Lower leg skin (tissue), 4 donors: ENCODE measurements at regions not wholly inside any gene's neighbourhood (a gene's known extent, or its start where the extent isn't known, plus 50 kb on each side); places are given as distances from the start of the nearest gene placed in this dataset.

ENCODE experiments used
- DNase-seq, 2 donors: peaks; one replicate each; pipeline ENCODE4 v3.0.0-alpha.2; 2019; ENCODE audit warnings: low spot score in 2 of 2
- H3K4me3 ChIP-seq: fragments of 200-600 bp; sonication (generic); 2 replicates; pipeline ENCODE4 v1.5.1; 2017; ENCODE audit warnings: mild to moderate bottlenecking, low read depth; ENCODE audit not compliant: poor library complexity, severe bottlenecking
- CTCF ChIP-seq, 3 donors: fragments of 450-650 bp; IDR thresholded peaks; one replicate each; pipeline ENCODE4 v1.5.1; 2016; ENCODE audit warnings: antibody characterized with exemption in 3 of 3, mild to moderate bottlenecking in 3 of 3, moderate library complexity in 2 of 3
- POLR2A ChIP-seq, 2 donors: fragments of 450-650 bp; IDR thresholded peaks; one replicate each; pipeline ENCODE4 v1.6.1; 2016 to 2017; ENCODE audit warnings: antibody characterized with exemption in 2 of 2, mild to moderate bottlenecking in 1 of 2, moderate library complexity in 1 of 2
- whole genome bisulfite sequencing, 2 donors: methylation state at CpG; one replicate each; pipeline ENCODE4 v1.1.5; 2018; 5-methylcytosine and 5-hydroxymethylcytosine counted together
- intact Hi-C: fragments of 100-400 bp; cut with DNase I; formaldehyde crosslinking; loops from one replicate; pipeline ENCODE4 v1.15.0; 2023; ENCODE audit warnings: low total_unique reads

- intact Hi-C loops, result no loop called here
- DNase-seq, result no peak
- no peak overlapping the region for H3K4me3 ChIP-seq
- TF ChIP-seq POLR2A (IDR thresholded peaks at IDR 0.05) (no peak), CTCF (IDR thresholded peaks at IDR 0.05) (no peak)
These were observed 301.2 kb downstream of the LRATD1 start for GRCh38 chr2:14933753-14934152.

GRCh38 chr2:14936426-14936825 is 303.9 kb downstream of the LRATD1 start:
- H3K4me3 ChIP-seq, result no peak overlapping the region
- TF ChIP-seq CTCF (IDR thresholded peaks at IDR 0.05), result no peak
- TF ChIP-seq POLR2A (IDR thresholded peaks at IDR 0.05), result no peak
- WGBS, 2 donors, result 76 to 79% methylated on average over 3 of the region's 3 CpGs
- DNase-seq, result no peak
- intact Hi-C loops, result no loop called here

GRCh38 chr2:14937336-14937735 is 304.8 kb downstream of the LRATD1 start:
- 86 to 95% methylated on average over 3 of the region's 3 CpGs for WGBS, 2 donors
- H3K4me3 ChIP-seq, result no peak overlapping the region
- no peak for DNase-seq
- intact Hi-C loops, result no loop called here
- no peak for TF ChIP-seq CTCF (IDR thresholded peaks at IDR 0.05)
- TF ChIP-seq POLR2A (IDR thresholded peaks at IDR 0.05), result no peak

DNA sequence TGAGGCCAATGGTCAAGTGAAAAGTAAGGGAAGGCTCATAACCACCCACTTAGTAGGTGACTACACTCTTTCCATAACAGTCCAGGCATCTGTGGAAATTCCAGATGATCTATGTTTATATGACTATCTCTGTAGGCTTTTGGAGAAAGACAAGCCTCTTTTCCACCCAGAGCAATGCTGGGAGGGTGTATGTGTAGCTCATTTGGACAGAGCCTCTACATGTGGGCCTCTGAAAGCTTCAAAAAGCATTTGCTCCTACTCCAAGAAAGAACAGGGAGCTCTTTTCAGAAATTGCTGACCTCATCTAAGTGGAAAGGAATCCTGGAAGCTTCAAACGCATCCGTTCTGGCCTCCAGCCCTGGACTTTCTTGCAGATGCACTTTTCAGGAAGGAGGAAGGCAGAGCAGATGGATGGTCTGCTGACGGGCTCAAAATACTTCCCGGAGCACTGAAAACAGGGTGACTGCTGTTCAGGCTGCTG is 308.7 kb downstream of the LRATD1 start:
- no peak overlapping the region for H3K4me3 ChIP-seq
- TF ChIP-seq CTCF (IDR thresholded peaks at IDR 0.05) (no peak), POLR2A (IDR thresholded peaks at IDR 0.05) (no peak)
- DNase-seq, result no peak
- WGBS, 2 donors, result 55 to 69% methylated on average over 4 of the region's 4 CpGs
- intact Hi-C loops, result no loop called here

DNA sequence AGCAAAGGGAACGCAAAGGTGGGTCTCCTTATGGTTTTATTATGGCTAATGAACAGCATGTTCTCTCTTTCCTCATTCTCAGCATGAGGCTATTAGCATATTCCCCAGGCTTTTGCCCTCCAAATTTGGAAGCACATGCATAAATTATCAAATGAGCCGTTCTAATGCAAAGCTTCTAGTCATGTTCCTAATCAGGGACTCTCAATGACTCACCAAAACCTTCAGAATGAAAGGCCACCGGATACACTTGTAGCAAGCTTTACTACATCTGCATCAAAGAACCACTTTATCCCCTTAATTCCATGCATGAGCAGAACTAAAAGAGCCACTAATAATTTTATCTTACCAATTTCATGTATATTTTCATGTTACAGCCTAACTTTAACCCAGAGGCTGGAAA is 310.5 kb downstream of the LRATD1 start:
- H3K4me3 ChIP-seq, result no peak overlapping the region
- 74 to 82% methylated on average over 3 of the region's 3 CpGs for WGBS, 2 donors
- TF ChIP-seq POLR2A (IDR thresholded peaks at IDR 0.05) (no peak), CTCF (IDR thresholded peaks at IDR 0.05) (no peak)
- DNase-seq, result no peak
- intact Hi-C loops, result no loop called here

GRCh38 chr2:14944562-14945346 is 312.2 kb downstream of the LRATD1 start:
- WGBS, 2 donors, result 59 to 65% methylated on average over 7 of the region's 7 CpGs
- TF ChIP-seq CTCF (IDR thresholded peaks at IDR 0.05), result no peak
- no peak for TF ChIP-seq POLR2A (IDR thresholded peaks at IDR 0.05)
- intact Hi-C loops, result no loop called here

More at GRCh38 chr2:14944562-14945346, 312.2 kb downstream of the LRATD1 start:
- no peak overlapping the region for H3K4me3 ChIP-seq
- no peak for DNase-seq
